Heart right ventricle (tissue), 16 donors: ENCODE measurements at regions not wholly inside any gene's neighbourhood (a gene's known extent, or its start where the extent isn't known, plus 50 kb on each side); places are given as distances from the start of the nearest gene placed in this dataset.

Experiments used
- ATAC-seq, 8 donors: fragments of 200-7000 bp; cut with Tn5 transposase; one replicate each; pipeline ENCODE4 v1.9.1; 2020; ENCODE audit warnings: mild to moderate bottlenecking in 8 of 8, moderate library complexity in 8 of 8, moderate number of reproducible peaks in 1 of 8
- DNase-seq, 2 donors: peaks; one replicate each; pipeline ENCODE4 v3.0.0-alpha.2; 2020
- H3K27ac ChIP-seq, 10 donors: fragments of 200-600 bp; sonication (generic) in 2 of 10; one replicate each; pipeline versions ENCODE4 v1.5.0 to v1.8.0; 2020 to 2022; ENCODE audit warnings: mild to moderate bottlenecking in 3 of 10
- H3K27me3 ChIP-seq, 7 donors: fragments of 200-600 bp; one replicate each; pipeline ENCODE4 v1.8.0; 2021 to 2022; ENCODE audit warnings: mild to moderate bottlenecking in 2 of 7
- H3K36me3 ChIP-seq, 9 donors: fragments of 200-600 bp; sonication (generic) in 1 of 9; one replicate each; pipeline versions ENCODE4 v1.5.0 to v1.8.0; 2020 to 2022; ENCODE audit warnings: mild to moderate bottlenecking in 2 of 9
- H3K4me1 ChIP-seq, 9 donors: fragments of 200-600 bp; sonication (generic) in 1 of 9; one replicate each; pipeline versions ENCODE4 v1.5.0 to v1.8.0; 2020 to 2022; ENCODE audit warnings: mild to moderate bottlenecking in 4 of 9
- H3K4me3 ChIP-seq, 10 donors: fragments of 200-600 bp; sonication (generic) in 2 of 10; one replicate each; pipeline versions ENCODE4 v1.5.0 to v1.8.0; 2020 to 2022; ENCODE audit warnings: mild to moderate bottlenecking in 7 of 10, moderate library complexity in 2 of 10
- H3K9me3 ChIP-seq, 11 donors: fragments of 200-600 bp in 10 of 11; sonication (generic) in 2 of 11; one replicate each; pipeline versions ENCODE4 v1.5.0 to v1.8.0; 2013 to 2022; ENCODE audit warnings: mild to moderate bottlenecking in 2 of 11, control low read depth in 1 of 11, moderate library complexity in 1 of 11
- CTCF ChIP-seq, 9 donors: fragments of 200-600 bp; sonication (generic) in 2 of 9; IDR thresholded peaks; one replicate each; pipeline versions ENCODE4 v1.5.0 to v1.8.0; 2021 to 2022; ENCODE audit warnings: antibody characterized with exemption in 9 of 9, mild to moderate bottlenecking in 5 of 9, moderate library complexity in 1 of 9
- WGBS, 2 donors: extraction: QIAGEN DNeasy Blood & Tissue Kit; methylation state at CpG; one replicate each; pipeline ENCODE4 v1.1.7; 2013; ENCODE audit warnings: inconsistent platforms in 1 of 2; 5-methylcytosine and 5-hydroxymethylcytosine counted together
- intact Hi-C, 10 donors: fragments of 100-400 bp; cut with DNase I; formaldehyde crosslinking; loops; one replicate each; pipeline versions ENCODE4 v1.11.1 to v1.14.2; 2022
- donor health status: Arrhythmogenic right ventricular cardiomyopathy.
- donor health status: ischemic (EF 13 %, LVEDD 7.1; RV severe dilation, severe dysfunction).
- donor health status: healthy with polysubstance abuse.
- donor health status: DM: no; HTN: yes; CAD: no.
- donor health status: DM: no; HTN: no; CAD: no.
- donor health status: ischemic (EF 25% LVEDD 6.9; RV normal size, moderate dysfunction).
- donor health status: ischemic (EF 25% LVEDD 5.7; RV mildly dilated, moderate dysfunction).
- donor health status: healthy.
- donor health status: DM: yes; HTN: yes; CAD: no.
- donor health status: Ischemic cardiomyopathy.
- donor health status: ischemic (EF 35%, LVEDD 5.7; RV mildly dilated, moderate dysfunction).
- donor health status: nonischemic (EF 11% LVEDD 7.7; RV severe dilation, severe dysfunction).
- donor health status: DM: yes; HTN: yes; CAD: no.
- donor health status: PGD.
- donor health status: ischemic (EF 29% LVEDD 5.4; RV normal size, mild dysfunction).
- donor health status: nonischemic (EF 23%, LVEDD 6.1; RV moderate dilation, normal function).

DNA sequence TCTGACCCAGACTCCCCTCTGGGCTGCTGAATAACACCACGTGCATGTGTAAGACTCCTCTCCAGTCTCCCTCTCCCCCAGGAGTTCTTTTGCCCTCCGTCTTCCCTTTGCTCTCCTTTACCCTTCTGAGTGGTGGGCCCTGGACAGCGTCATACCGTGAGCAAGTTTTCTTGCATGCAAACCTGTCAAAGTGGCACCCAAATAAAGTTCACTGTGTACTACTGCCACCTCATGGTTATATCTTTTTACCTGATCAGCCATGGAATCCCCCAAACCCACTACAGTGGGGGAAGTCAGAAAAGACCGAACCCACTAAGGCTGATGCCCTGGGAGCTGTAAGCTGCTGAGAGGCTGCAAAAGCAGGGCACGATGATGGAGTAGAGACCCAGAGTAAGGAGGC is 131.1 kb upstream of the VRK1 start:
- Histone ChIP-seq H3K36me3 (no peaks in the 10 kb centered on the region), H3K9me3 (no peaks in the 10 kb centered on the region), H3K27me3 (peaks cover 0 to 52% (median 17%) of the 10 kb centered on the region in 7 donors), H3K27ac (no peak overlapping the region), H3K4me1 (no peaks in the 10 kb centered on the region), H3K4me3 (no peak overlapping the region)
- 53 to 55% methylated on average over 6 of the region's 6 CpGs for WGBS, 2 donors
- intact Hi-C loops, result no loop called here
- DNase-seq (no peak), ATAC-seq (no peak)
- TF ChIP-seq CTCF (IDR thresholded peaks at IDR 0.05), result no peak

DNA sequence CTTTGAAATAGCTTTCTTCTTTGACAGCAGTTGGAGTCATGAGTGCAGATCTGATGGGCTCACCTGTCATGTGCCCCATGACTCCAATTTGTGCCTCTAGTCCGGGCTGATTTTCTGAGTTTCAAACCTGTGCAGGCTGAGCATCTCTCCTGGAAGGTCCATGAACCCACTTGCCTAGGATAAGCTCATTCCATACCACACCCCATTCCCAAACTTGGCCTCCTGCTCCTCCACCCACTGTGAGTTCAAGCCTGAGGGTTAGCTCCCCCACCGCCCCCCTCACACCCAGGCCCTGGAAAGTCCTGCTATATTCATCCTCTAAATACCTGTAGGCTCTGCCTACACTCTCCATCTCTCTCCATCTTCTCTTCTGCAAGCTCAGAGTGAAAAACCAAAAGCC is 126.8 kb upstream of the VRK1 start:
- Histone ChIP-seq H3K4me3 (no peak overlapping the region), H3K27ac (no peak overlapping the region), H3K4me1 (no peaks in the 10 kb centered on the region), H3K27me3 (peaks cover 0 to 30% (median 11%) of the 10 kb centered on the region in 7 donors), H3K36me3 (no peaks in the 10 kb centered on the region), H3K9me3 (no peaks in the 10 kb centered on the region)
- 78 to 79% methylated on average over 2 of the region's 2 CpGs for WGBS, 2 donors
- TF ChIP-seq CTCF (IDR thresholded peaks at IDR 0.05), result no peak
- intact Hi-C loops, result no loop called here
- DNase-seq (no peak), ATAC-seq (no peak)

DNA sequence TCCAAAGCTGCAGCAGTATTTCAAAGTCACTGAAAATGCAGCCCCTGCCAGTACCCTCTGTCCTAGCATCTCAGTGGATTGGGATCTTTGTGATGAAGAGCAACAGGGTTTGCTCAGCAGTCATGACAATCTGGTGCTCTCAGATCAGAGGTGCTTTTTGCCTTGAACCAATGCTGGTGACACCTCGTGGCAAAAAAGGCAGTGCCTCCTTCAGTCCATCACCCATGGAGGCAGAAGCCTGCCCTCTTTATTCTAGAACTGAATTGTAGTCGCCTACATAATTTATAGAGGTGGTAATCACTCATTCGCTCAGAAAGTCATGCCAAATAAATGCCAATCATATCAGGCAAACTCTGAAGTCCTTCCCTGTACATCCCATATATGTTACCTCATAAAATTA is 126.0 kb upstream of the VRK1 start:
- DNase-seq (no peak), ATAC-seq (no peak)
- Histone ChIP-seq H3K4me3 (no peak overlapping the region), H3K27me3 (peaks cover 0 to 22% (median 7%) of the 10 kb centered on the region in 7 donors), H3K27ac (no peak overlapping the region), H3K36me3 (no peaks in the 10 kb centered on the region), H3K4me1 (no peaks in the 10 kb centered on the region), H3K9me3 (no peaks in the 10 kb centered on the region)
- intact Hi-C loops, result no loop called here
- 61 to 74% methylated on average over 3 of the region's 3 CpGs for WGBS, 2 donors
- no peak for TF ChIP-seq CTCF (IDR thresholded peaks at IDR 0.05)

- no peak for TF ChIP-seq CTCF (IDR thresholded peaks at IDR 0.05)
- Histone ChIP-seq H3K4me3 (no peak overlapping the region), H3K27ac (no peak overlapping the region), H3K36me3 (no peaks in the 10 kb centered on the region), H3K9me3 (peaks cover 0 to 3% (median 0%) of the 10 kb centered on the region in 11 donors), H3K27me3 (peaks cover 0 to 20% (median 12%) of the 10 kb centered on the region in 7 donors), H3K4me1 (no peaks in the 10 kb centered on the region)
- ATAC-seq (no peak), DNase-seq (no peak)
- intact Hi-C loops, result no loop called here
- WGBS, 2 donors, result 85 to 95% methylated on average over 4 of the region's 4 CpGs
Measured at GRCh38 chr14:96673706-96674105, 123.5 kb upstream of the VRK1 start.
